T follicular helper cell (primary cell): ENCODE measurements at regions not wholly inside any gene's neighbourhood (a gene's known extent, or its start where the extent isn't known, plus 50 kb on each side); places are given as distances from the start of the nearest gene placed in this dataset.

Source experiments
- DNase-seq: peaks from one replicate; pipeline ENCODE4 v3.0.0-alpha.2; 2020; ENCODE audit warnings: low read depth

GRCh38 chr6:43849844-43850243 lies 79.8 kb downstream of the VEGFA start:
- DNase-seq: no peak

- no peak for DNase-seq
Measured at GRCh38 chr6:43848671-43849391, 78.8 kb downstream of the VEGFA start.

GRCh38 chr6:43847741-43848630 lies 78.0 kb downstream of the VEGFA start:
- DNase-seq: no peak

- DNase-seq: no peak
Measured at GRCh38 chr6:43846556-43846955, 76.5 kb downstream of the VEGFA start.

- no peak for DNase-seq
Measured at GRCh38 chr6:43845646-43846045, 75.6 kb downstream of the VEGFA start.

- no peak for DNase-seq
Measured at GRCh38 chr6:43843669-43844171, 73.7 kb downstream of the VEGFA start.

GRCh38 chr6:43843097-43843645 lies 73.2 kb downstream of the VEGFA start:
- DNase-seq: no peak

- DNase-seq: no peak
Measured at GRCh38 chr6:43842231-43842794, 72.3 kb downstream of the VEGFA start.

- no peak for DNase-seq
Measured at GRCh38 chr6:43840490-43841218, 70.6 kb downstream of the VEGFA start.

GRCh38 chr6:43838276-43839036 lies 68.4 kb downstream of the VEGFA start:
- no peak for DNase-seq

GRCh38 chr6:43837507-43837906 lies 67.5 kb downstream of the VEGFA start:
- no peak for DNase-seq

- no peak for DNase-seq
Measured at GRCh38 chr6:43836507-43837240, 66.7 kb downstream of the VEGFA start.
